Pancreas (tissue), 10 donors: ENCODE measurements at regions not wholly inside any gene's neighbourhood (a gene's known extent, or its start where the extent isn't known, plus 50 kb on each side); places are given as distances from the start of the nearest gene placed in this dataset.
A peak's percentile ranks its signal among the peaks of the same experiment; 100 is the strongest.
"Not testable (repeated sequence)": the region's sequence is repeated elsewhere in the genome, so short reads cannot be mapped to it uniquely, and the experiment has no call there.

ENCODE experiments used
- ATAC-seq, 4 donors: fragments of 200-7000 bp; cut with Tn5 transposase; one replicate each; pipeline versions ENCODE4 v1.8.0 to v1.9.1; 2020; ENCODE audit warnings: mild to moderate bottlenecking in 4 of 4, moderate library complexity in 4 of 4
- DNase-seq, 6 donors: peaks; one replicate each; pipeline ENCODE4 v3.0.0-alpha.2; 2020
- FAIRE-seq: peaks from 2 replicates; lab custom pipeline; 2012; peaks lifted over from hg19 to GRCh38; lab: Jason Lieb, UNC
- H3K27ac ChIP-seq, 4 donors: fragments of 200-600 bp; sonication (generic); 1 replicate in 3 of 4; 2 replicates in 1 of 4; pipeline versions ENCODE4 v1.5.0 to v1.8.0; 2020
- H3K27me3 ChIP-seq, 4 donors: fragments of 200-600 bp; one replicate each; pipeline ENCODE4 v1.8.0; 2021
- H3K36me3 ChIP-seq, 3 donors: fragments of 200-600 bp; sonication (generic) in 1 of 3; one replicate each; pipeline versions ENCODE4 v1.5.0 to v1.8.0; 2020 to 2021
- H3K4me1 ChIP-seq, 3 donors: fragments of 200-600 bp; one replicate each; pipeline ENCODE4 v1.8.0; 2021
- H3K4me3 ChIP-seq, 4 donors: fragments of 200-600 bp; sonication (generic) in 2 of 4; one replicate each; pipeline versions ENCODE4 v1.5.0 to v1.8.0; 2020 to 2021
- H3K9me3 ChIP-seq, 4 donors: fragments of 200-600 bp; one replicate each; pipeline ENCODE4 v1.8.0; 2021
- CTCF ChIP-seq, 4 donors: fragments of 200-600 bp; sonication (generic) in 3 of 4; IDR thresholded peaks; one replicate each; pipeline versions ENCODE4 v1.5.0 to v1.8.0; 2021; ENCODE audit warnings: antibody characterized with exemption in 4 of 4
- WGBS, 2 donors: extraction: QIAGEN DNeasy Blood & Tissue Kit; methylation state at CpG; one replicate each; pipeline ENCODE4 v1.1.7; 2013; 5-methylcytosine and 5-hydroxymethylcytosine counted together
- intact Hi-C, 3 donors: fragments of 100-400 bp; cut with DNase I; formaldehyde crosslinking; loops; one replicate each; pipeline versions ENCODE4 v1.11.1 to v1.14.2; 2022
- microRNA-seq, 2 donors: library from miRNA; unstranded; fragments of <30 nt; microRNA quantifications; one replicate each; pipeline versions ENCODE4 to v1.1.0, GENCODE V29; 2019 to 2020
- donor health status: healthy with polysubstance abuse.
- donor health status: DM: no; HTN: no; CAD: no; lungs with moderate emphysema.
- donor health status: DM: no; HTN: no; CAD: no.
- donor health status: control.
- donor health status: control.
- donor health status: Bipolar disorder and iron deficiency.
- donor health status: DM: yes; HTN: yes; CAD: no.
- donor health status: DM: no; HTN: no; CAD: no.
- donor health status: DM: no; HTN: no; CAD: no.
- donor health status: DM: yes; HTN: yes; CAD: no.

GRCh38 chrX:2554891-2555290 is 54.1 kb upstream of the DHRSX start:
- H3K4me1 ChIP-seq, result peaks cover 0 to 4% (median 0%) of the 10 kb centered on the region in 3 donors
- intact Hi-C loops, result no loop called here
- TF ChIP-seq CTCF (IDR thresholded peaks at IDR 0.05), result no peak
- ATAC-seq (no peak), DNase-seq (no peak), FAIRE-seq (no peak)
- H3K27ac ChIP-seq, result no peak overlapping the region
- H3K36me3 ChIP-seq, result no peaks in the 10 kb centered on the region
- WGBS, 2 donors, result 98 to 100% methylated on average over 1 of the region's 1 CpG
- H3K27me3 ChIP-seq, result no peaks in the 10 kb centered on the region
- H3K9me3 ChIP-seq, result no peaks in the 10 kb centered on the region
- H3K4me3 ChIP-seq, result no peak overlapping the region

DNA sequence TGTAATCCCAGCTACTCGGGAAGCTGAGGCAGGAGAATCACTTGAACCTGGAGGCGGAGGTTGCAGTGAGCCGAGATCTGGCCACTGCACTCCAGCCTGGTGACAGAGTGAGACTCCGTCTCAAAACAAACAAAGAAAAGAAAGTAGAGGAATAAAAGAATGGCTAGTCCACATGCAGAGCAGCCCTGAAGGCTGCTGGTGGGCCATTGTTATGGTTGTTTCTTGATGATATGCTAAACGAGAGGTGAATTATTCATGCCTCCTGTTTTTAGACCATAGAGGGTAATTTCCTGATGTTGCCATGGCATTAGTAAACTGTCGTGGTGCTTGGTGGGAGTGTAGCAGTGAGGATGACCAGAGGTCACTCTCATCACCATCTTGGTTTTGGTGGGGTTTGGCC is 53.3 kb upstream of the DHRSX start:
- H3K4me1 ChIP-seq, H3K27ac ChIP-seq, H3K4me3 ChIP-seq, FAIRE-seq, H3K9me3 ChIP-seq, H3K36me3 ChIP-seq, intact Hi-C loops, H3K27me3 ChIP-seq, DNase-seq, ATAC-seq: not testable (repeated sequence)
- 79 to 80% methylated on average over 6 of the region's 6 CpGs for WGBS, 2 donors

DNA sequence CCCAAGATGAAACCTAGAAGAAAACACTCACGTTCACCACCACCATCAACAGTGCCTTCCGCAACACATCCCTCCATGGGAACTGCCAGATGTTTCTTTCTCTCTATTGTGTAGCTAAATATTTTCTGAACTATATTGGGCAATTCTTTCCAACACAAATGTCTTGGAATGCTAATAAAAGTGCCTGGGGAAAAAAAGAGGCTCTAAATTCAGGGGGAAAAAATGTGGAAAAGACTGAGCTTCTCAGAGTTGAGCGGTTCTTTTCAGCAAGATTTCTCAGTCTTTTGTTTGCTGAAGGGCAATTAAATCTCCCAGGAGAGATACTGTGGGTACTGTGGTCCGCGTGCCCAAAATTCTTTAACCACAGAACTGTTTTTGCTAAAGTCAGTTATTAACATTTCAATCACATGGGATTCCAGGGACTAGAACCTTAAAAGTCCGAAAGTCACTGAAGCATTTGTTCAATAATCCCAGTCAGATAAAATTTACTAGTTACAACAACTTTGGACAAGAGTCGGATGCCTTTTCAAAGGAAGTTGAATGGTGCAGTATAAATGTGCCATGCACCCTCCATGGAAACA is 51.9 kb upstream of the DHRSX start:
- WGBS, 2 donors, result 18 to 20% methylated on average over 7 of the region's 7 CpGs
- ATAC-seq (peak in 3 of 4 donors; percentile 19 to 64 (median 55)), DNase-seq (no peak), FAIRE-seq (no peak)
- Histone ChIP-seq H3K27ac (peak overlapping the region in 1 of 4 donors; percentile 2), H3K4me1 (peaks cover 0 to 4% (median 0%) of the 10 kb centered on the region in 3 donors), H3K27me3 (no peaks in the 10 kb centered on the region), H3K4me3 (no peak overlapping the region), H3K36me3 (no peaks in the 10 kb centered on the region), H3K9me3 (no peaks in the 10 kb centered on the region)
- intact Hi-C loops, result no loop called here
- no peak for TF ChIP-seq CTCF (IDR thresholded peaks at IDR 0.05)

DNA sequence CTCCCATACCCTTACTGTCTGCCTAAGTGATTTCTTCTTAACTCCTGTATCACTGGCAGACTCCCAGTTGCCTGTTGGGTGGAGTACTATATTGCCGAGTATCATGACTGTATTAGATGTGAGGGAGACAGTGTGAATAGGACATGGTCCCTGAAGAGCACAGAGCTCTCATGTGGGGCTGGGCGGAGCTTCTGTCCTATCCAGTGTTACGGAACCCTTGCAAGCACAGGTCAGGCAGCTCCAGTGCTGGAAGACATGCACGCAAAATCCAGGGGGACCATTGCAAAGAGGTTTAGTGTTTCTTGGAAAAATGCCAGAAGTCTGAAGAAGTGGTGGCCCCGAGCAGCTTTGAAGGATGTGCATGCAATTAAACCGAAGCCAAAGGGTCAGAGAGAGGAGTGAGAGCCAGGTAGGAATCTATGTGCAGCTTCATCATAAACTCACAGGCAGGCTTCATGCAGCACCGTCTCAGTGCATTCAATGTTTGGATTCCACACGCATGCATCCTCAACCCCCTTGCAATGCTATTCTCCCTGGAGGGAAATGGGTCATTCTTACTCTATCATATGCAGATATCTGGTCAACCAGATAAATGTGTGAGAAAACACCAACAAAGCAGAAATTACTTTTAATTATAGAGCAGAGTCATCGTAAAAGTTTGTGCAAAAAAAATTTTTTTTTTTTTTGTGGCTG is 49.7 kb upstream of the DHRSX start:
- H3K27me3 ChIP-seq, result no peaks in the 10 kb centered on the region
- no peak overlapping the region for H3K4me3 ChIP-seq
- peaks cover 0 to 4% (median 0%) of the 10 kb centered on the region in 3 donors for H3K4me1 ChIP-seq
- no peaks in the 10 kb centered on the region for H3K9me3 ChIP-seq
- TF ChIP-seq CTCF (IDR thresholded peaks at IDR 0.05), result no peak
- no peak for FAIRE-seq
- no peak overlapping the region for H3K27ac ChIP-seq
- WGBS, 2 donors, result 63 to 77% methylated on average over 9 of the region's 9 CpGs
- no peak for DNase-seq
- intact Hi-C loops, result no loop called here
- peak in 1 of 4 donors; percentile 32 for ATAC-seq
- no peaks in the 10 kb centered on the region for H3K36me3 ChIP-seq

Small RNAs in the stretch of these regions (microRNA-seq; reads per million reads assigned to microRNA genes)
- gene MIR6089, result 0 reads per million in 2 donors
